ENCODE measurements at regions not wholly inside any gene's neighbourhood (a gene's known extent, or its start where the extent isn't known, plus 50 kb on each side); places are given as distances from the start of the nearest gene placed in this dataset.

DNA sequence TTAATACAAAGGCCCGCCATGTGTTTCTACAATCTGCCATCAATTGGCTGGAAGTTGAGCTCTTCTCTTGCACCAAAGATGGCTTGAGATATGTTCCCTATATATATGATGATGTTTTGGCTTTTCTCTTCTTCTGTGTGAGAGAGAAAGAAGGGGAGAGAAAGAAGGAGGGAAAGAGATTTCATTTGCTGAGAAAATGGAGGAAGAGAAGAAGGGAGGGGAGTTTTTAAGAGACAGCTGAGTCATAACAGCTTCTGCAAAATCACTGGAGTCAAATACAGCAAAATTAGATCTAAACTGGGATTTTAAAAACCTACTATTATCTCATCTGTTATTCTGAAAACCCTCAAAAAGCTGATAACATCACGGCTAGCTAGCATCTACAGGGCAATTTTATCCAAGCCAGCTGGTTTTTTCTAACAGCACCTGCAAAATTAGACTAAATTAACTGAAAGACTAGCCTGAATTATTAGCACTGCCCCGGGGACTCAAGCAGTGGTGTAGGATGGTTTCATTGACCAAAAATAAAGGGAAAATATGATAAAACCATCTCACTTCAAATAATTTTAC, 647.6 kb upstream of the ACTRT1 start:
- TF ChIP-seq POLR2AphosphoS5 (IDR thresholded peaks at IDR 0.05; ENCODE audit: borderline replicate concordance, low read depth, low read length) (no peak), EZH2 (IDR thresholded peaks at IDR 0.05) (no peak)

Data from SK-N-MC (cell line).